GM21723 (cell line): ENCODE measurements at regions not wholly inside any gene's neighbourhood (a gene's known extent, or its start where the extent isn't known, plus 50 kb on each side); places are given as distances from the start of the nearest gene placed in this dataset.

Experiments used
- ATAC-seq: cut with Tn5 transposase; IDR thresholded peaks from one replicate; pipeline ENCODE4 v1.9.1; 2021; ENCODE audit warnings: mild to moderate bottlenecking, moderate library complexity; ENCODE audit not compliant: unreplicated experiment

DNA sequence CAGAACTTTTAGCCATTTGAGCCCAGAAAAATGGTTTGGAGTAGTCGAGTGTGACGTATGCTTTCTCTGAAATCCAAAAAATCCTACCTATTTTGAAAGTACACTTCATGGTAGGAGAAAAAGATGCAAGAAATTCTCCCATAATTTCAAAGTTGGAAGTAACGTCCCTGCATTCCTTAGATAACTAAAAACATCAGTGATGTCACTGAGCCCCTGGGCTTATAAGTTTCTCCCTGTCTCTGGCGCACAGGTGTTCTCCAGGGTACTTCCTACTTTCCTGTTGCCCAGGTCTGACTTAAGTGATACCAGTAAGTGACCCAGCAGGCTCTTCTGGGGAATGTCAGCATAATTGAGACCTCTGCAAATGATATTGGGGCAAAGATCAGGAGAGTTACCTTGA, 90.5 kb upstream of the WDR1 start:
- no peak for ATAC-seq

GRCh38 chr4:10205223-10205622, 88.6 kb upstream of the WDR1 start:
- ATAC-seq, result no peak

DNA sequence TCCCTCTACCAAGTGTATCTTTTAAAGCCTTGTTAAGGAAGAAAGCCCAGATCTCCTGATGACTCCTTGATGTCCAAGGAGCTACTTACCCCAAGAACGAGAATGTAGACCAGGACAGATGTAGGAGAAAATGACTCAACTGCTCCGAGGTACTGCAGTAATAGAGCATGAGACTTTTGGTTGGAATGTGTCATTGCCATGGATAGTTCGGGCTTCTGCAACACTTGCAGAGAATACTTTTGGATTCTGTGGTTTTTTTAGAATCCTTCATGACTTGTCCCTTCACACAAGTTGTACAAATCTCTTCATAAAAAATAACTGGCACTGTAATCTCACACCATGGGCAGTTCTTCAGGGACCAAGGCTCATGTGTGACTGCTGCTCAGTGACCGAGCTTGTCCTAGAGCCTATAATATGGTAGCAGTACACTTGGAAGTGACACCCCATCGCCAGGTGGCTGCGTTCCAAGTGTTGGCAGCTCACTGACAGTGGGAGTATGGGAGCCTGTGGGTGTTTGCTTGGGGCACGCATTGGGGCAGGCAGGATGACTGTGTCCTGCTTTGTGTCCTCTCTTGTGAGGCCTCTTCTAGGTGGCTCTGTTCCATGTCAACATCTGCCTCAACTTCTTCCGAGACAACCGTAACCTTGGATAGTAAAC, 87.9 kb upstream of the WDR1 start:
- ATAC-seq, result no peak

DNA sequence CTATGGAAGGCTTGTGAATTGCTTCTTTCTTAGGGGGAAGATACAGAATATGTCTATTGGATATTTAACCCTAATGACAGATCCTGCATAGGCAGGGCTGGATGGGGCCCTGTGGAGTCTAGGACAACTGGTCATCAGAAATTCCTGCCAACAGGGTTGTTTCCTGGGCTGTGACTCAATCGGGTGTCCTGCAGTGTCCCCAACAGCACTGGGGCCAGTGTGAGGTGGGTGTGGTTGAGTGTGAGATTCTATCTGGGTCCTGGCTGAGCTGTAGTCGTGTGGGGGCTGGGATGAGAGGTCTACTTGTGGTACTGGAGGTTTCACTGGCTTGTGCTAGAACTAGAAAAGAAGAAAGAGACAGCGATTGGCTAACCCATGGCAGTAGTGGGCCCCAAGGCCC, 87.3 kb upstream of the WDR1 start:
- ATAC-seq, result no peak

- no peak for ATAC-seq
Measured at GRCh38 chr4:10201381-10202223, 85.0 kb upstream of the WDR1 start.

DNA sequence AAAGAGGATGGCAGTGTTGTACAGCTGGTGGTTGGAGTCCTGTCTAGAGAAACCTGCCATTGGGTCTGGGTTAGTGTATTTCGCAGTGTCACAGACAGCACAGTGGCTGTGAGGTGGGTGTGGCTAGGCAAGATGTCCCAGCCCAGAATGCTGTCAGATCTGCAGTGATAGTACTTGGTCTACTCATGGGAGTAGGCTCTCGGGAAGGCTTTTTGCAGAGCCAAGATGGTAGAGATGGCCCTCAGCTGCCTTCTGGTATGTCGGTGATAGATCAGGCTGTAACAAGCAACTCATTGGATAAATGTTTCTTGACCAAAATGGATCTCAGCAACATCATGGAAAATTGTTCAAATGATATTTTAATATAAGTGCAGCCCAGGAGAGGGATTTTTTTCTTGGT, 84.3 kb upstream of the WDR1 start:
- ATAC-seq, result no peak

- no peak for ATAC-seq
Measured at GRCh38 chr4:10198365-10198764, 81.8 kb upstream of the WDR1 start.

- no peak for ATAC-seq
Measured at GRCh38 chr4:10197952-10198351, 81.4 kb upstream of the WDR1 start.

GRCh38 chr4:10196191-10196590, 79.6 kb upstream of the WDR1 start:
- no peak for ATAC-seq

DNA sequence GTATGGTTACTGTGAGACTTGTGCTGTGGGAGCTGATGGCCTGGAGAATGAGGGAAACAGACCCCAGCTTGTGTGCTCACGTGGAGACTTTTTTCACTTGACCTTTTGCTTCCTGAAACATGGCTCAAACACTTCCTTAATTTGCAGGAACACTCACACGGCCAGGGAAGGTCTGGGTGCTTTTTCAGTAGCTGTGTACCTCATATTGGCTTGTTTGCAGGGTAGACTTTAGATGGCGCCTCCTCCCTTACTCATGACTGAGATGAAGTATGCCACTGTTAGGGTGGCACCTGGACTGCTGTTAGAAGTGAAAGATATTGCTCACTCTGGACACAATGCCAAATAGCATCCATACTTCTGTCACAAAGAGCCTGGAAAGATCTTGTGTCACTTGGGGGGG, 75.7 kb upstream of the WDR1 start:
- no peak for ATAC-seq

DNA sequence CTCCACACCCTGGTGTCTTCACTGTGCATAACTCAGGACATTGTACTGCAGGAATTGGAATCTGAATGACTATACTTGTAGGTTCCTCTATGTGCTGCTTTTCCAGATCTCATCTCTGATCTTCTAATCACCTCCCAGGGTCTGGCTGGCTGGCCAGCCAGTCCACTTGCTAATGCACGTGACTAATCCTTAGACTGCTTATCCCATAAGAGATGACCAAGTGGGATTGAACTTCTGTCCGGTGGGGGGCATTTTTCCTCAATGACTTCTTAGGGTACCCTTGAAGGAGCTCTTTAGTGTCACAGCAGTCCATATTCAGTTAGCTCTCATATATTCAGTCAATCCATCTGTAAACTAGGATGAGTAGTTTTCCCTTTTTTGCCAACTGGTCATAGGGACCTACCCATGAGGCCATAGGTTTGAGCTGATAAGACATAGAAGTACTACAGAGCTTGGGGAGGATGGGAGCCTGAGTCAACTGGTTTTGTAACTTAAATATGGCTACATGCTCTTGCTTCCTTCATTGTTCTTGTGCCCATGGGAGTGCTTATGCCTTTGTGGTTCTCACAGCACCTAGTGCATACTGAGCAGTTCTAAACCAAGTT, 71.9 kb upstream of the WDR1 start:
- no peak for ATAC-seq

- no peak for ATAC-seq
Measured at GRCh38 chr4:10186228-10187214, 69.9 kb upstream of the WDR1 start.

DNA sequence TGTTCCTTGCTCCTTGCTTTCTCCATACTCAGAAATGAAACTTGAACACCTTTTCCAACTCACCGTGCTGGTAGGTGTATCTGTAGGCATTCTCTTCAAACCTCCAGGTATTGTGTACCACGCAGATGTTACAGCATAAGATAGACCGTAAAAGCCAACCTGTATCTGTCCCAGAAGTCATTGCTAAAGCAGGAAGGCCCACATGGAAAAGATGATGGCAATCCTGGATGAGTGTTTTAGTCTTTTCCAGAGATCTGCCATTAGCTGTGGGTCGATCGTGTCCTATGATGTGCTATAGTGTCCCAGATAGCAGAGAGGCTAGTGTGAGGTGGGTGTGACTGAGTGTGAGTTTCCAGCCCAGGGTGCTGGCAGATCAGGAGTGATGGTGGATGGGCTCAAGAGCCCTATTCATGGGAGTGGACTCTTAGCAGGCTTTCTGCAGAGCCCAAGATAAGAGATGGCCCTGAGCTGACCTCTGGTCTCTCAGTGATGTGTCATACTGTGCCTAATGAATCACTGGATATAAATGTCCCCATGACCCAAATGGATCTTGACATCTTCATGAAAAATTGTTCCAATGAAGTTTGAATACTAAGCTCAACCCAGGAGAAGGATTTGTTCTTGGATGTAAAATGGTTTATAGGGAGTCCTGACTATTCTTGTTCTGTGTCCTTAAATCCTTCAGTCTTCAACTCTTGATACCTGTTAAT, 69.1 kb upstream of the WDR1 start:
- no peak for ATAC-seq

GRCh38 chr4:10184501-10184938, 67.9 kb upstream of the WDR1 start:
- ATAC-seq, result no peak

DNA sequence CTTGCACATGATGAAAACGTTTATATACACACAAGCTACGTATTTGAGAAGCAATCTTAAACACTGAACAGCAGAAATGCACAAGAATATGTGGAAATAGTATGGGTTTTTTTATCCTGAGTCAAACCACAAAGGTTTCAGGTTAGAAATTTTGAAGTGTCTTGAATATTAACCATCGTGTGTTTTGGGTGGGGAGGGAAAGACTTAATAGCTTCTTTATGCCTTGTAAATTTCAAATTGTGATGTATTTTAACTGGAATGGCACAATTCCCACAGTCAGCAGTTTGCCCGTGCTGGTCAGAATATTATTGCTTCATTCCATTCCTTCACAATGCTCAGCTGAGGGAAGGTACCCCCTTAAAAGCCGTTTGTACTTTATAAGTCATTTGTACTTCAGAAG, 67.4 kb upstream of the WDR1 start:
- ATAC-seq, result no peak

DNA sequence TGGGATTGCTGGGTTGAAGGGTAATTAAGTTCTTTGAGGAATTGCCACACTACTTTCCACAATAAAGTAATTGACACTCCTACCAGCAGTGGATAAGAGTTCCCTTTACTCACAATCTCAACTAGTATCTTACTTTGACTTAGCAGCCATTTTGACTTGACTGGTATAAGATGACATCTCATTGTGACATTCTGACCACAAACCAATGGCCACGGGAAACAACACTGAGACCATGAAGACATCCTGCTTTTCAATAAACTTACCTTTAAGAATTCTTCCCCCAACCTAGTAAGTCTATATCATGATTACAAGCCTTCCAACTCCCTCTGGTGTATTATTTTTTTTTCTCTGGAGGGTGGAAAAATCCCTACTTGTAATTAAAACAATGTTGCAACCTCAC, 66.9 kb upstream of the WDR1 start:
- ATAC-seq, result no peak

- ATAC-seq, result no peak
Measured at GRCh38 chr4:10182446-10183424, 66.1 kb upstream of the WDR1 start.

DNA sequence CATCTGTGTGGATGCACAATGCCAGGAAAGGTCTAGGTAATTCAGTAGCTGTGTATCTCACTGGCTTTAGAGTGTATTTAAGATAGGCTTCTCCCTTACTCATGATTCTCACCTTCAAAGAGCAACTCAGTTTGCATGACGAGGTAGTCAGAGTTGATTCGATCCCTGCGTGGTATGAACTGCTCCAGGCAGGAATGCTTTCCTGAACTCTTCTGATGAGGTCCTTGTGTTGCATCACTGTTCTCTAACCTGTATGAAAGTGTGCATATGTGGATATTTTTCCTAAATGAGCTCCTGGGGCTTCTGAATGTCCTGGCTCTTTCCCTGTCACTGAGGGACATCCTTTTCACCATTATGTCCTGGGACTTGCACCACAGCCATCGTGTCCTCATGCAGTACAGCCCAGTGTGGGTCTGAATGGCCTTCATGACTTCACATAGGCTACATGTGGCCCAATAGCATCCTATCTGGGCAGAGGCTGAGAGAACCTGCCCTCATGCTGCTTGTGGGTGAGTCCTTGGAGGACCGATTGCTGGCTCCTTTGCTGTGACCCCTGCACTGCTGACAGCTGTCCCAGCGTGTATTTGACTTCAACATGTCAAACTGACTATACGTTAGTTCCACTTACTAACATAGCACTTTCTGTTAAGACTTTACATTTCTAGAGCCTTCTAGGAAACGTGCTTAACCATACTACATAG, 65.3 kb upstream of the WDR1 start:
- no peak for ATAC-seq
